NCI-H1930 (cell line): ENCODE measurements at regions not wholly inside any gene's neighbourhood (a gene's known extent, or its start where the extent isn't known, plus 50 kb on each side); places are given as distances from the start of the nearest gene placed in this dataset.

Source experiments
- DNase-seq, 2 experiments: peaks; one replicate each; lab custom pipeline; 2025; lab: John Stamatoyannopoulos, UW

DNA sequence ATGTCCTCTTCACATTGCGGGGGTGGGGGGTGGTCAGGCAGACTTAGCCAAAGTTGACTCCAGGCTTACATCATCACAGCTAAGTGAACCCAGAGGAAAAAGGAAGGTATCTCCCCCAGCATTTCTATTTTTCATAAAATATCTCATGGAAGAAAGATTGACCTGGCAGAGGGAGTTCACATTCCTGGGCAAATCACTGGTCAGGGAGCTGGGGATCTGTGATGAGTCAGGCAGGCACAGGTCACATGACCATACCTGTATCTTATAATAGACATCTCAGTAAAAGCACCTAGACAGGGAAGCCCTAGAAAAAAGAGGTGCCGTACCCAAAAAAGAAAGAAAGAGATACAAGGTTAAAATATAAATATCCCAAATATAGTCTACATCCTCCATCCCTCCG is 57.3 kb upstream of the WWC1 start:
- no peak for DNase-seq

DNA sequence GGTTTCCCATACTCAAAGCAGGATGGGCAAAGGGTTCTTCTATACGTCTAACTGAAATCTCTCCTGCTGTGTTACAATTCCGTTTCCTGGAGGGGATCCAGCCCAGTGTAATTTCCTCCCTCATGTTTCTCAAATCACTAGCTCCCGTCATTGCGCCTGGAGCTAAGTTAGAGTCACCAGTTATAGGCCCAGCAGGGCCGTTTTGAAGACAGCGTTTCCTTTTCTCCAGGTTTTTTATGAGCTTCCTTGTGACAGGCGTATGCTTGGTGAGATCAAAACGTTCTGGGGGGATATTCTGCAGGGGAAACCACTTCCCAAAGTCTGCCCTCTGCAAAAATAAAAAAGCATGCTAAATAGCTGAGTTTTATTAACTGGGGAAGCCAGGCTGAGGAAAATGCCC is 53.0 kb upstream of the WWC1 start:
- DNase-seq, result no peak

- no peak for DNase-seq
Measured at GRCh38 chr5:168239325-168239724, 52.1 kb upstream of the WWC1 start.
